ENCODE measurements at regions not wholly inside any gene's neighbourhood (a gene's known extent, or its start where the extent isn't known, plus 50 kb on each side); places are given as distances from the start of the nearest gene placed in this dataset.

DNA sequence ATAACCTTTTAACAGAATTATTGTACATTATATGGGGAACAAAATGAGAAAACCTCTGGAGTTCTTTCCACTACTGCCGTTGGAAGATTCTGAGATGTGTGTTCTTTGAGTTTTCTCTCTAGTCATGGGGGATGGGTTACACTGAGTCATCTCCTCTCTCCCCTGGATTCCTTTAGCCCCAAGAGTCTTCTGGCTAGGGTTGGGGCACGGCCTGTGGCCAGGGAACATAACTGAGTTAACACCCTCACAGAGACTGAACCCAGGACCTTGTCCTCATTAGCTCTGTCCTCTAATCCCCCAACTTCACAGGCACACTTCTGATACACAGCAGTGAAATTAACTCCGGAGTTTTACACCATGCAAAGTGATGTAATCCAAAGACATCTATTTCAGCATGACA is 142.3 kb upstream of the F9 start:
- no peak for TF ChIP-seq POLR2A (IDR thresholded peaks at IDR 0.05)
- TF ChIP-seq, protein P1, sequence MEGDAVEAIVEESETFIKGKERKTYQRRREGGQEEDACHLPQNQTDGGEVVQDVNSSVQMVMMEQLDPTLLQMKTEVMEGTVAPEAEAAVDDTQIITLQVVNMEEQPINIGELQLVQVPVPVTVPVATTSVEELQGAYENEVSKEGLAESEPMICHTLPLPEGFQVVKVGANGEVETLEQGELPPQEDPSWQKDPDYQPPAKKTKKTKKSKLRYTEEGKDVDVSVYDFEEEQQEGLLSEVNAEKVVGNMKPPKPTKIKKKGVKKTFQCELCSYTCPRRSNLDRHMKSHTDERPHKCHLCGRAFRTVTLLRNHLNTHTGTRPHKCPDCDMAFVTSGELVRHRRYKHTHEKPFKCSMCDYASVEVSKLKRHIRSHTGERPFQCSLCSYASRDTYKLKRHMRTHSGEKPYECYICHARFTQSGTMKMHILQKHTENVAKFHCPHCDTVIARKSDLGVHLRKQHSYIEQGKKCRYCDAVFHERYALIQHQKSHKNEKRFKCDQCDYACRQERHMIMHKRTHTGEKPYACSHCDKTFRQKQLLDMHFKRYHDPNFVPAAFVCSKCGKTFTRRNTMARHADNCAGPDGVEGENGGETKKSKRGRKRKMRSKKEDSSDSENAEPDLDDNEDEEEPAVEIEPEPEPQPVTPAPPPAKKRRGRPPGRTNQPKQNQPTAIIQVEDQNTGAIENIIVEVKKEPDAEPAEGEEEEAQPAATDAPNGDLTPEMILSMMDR (IDR thresholded peaks at IDR 0.05): no peak

All from Peyer's patch (tissue), 4 donors.